ENCODE measurements at regions not wholly inside any gene's neighbourhood (a gene's known extent, or its start where the extent isn't known, plus 50 kb on each side); places are given as distances from the start of the nearest gene placed in this dataset.
A peak's percentile ranks its signal among the peaks of the same experiment; 100 is the strongest.

GRCh38 chr17:73754886-73755400 lies 110.7 kb upstream of the SDK2 start:
- no peak for DNase-seq (ENCODE audit: low spot score)

- DNase-seq (ENCODE audit: low spot score) = no peak
Observed at GRCh38 chr17:73757420-73757819, 113.2 kb upstream of the SDK2 start.

GRCh38 chr17:73758245-73758644 lies 114.0 kb upstream of the SDK2 start:
- no peak for DNase-seq (ENCODE audit: low spot score)

- no peak for DNase-seq (ENCODE audit: low spot score)
Observed at GRCh38 chr17:73759324-73759723, 115.1 kb upstream of the SDK2 start.

GRCh38 chr17:73759734-73760438 lies 115.6 kb upstream of the SDK2 start:
- DNase-seq (ENCODE audit: low spot score) = no peak

GRCh38 chr17:73760439-73760758 lies 116.2 kb upstream of the SDK2 start:
- DNase-seq (ENCODE audit: low spot score) = no peak

GRCh38 chr17:73765824-73766563 lies 121.7 kb upstream of the SDK2 start:
- no peak for DNase-seq (ENCODE audit: low spot score)

GRCh38 chr17:73767696-73768095 lies 123.5 kb upstream of the SDK2 start:
- DNase-seq (ENCODE audit: low spot score) = no peak

GRCh38 chr17:73768691-73769090 lies 124.4 kb upstream of the SDK2 start:
- DNase-seq (ENCODE audit: low spot score) = no peak

- no peak for DNase-seq (ENCODE audit: low spot score)
Observed at GRCh38 chr17:73769479-73769878, 125.2 kb upstream of the SDK2 start.

GRCh38 chr17:73770115-73770848 lies 126.0 kb upstream of the SDK2 start:
- DNase-seq (ENCODE audit: low spot score) = peak; percentile 88

- no peak for DNase-seq (ENCODE audit: low spot score)
Observed at GRCh38 chr17:73770849-73771229, 126.6 kb upstream of the SDK2 start.

GRCh38 chr17:73772107-73772705 lies 128.0 kb upstream of the SDK2 start:
- DNase-seq (ENCODE audit: low spot score) = no peak

- DNase-seq (ENCODE audit: low spot score) = no peak
Observed at GRCh38 chr17:73773702-73774101, 129.5 kb upstream of the SDK2 start.

- no peak for DNase-seq (ENCODE audit: low spot score)
Observed at GRCh38 chr17:73774852-73775251, 130.6 kb upstream of the SDK2 start.

GRCh38 chr17:73776351-73777130 lies 132.3 kb upstream of the SDK2 start:
- no peak for DNase-seq (ENCODE audit: low spot score)

- DNase-seq (ENCODE audit: low spot score) = no peak
Observed at GRCh38 chr17:73777131-73777449, 132.8 kb upstream of the SDK2 start.

- no peak for DNase-seq (ENCODE audit: low spot score)
Observed at GRCh38 chr17:73782231-73782630, 138.0 kb upstream of the SDK2 start.

GRCh38 chr17:73782641-73783381 lies 138.6 kb upstream of the SDK2 start:
- DNase-seq (ENCODE audit: low spot score) = no peak

GRCh38 chr17:73783382-73783766 lies 139.1 kb upstream of the SDK2 start:
- no peak for DNase-seq (ENCODE audit: low spot score)
